Testis (tissue), 2 donors: ENCODE measurements at regions not wholly inside any gene's neighbourhood (a gene's known extent, or its start where the extent isn't known, plus 50 kb on each side); places are given as distances from the start of the nearest gene placed in this dataset.

Experiments used
- CTCF ChIP-seq, 3 experiments: fragments of 450-650 bp in 2 of 3; fragments of 200-600 bp in 1 of 3; sonication (generic) in 1 of 3; IDR thresholded peaks; one replicate each; pipeline ENCODE4 v1.5.1; 2016 to 2019; ENCODE audit warnings: antibody characterized with exemption in 3 of 3, mild to moderate bottlenecking in 2 of 3, moderate library complexity in 1 of 3
- POLR2A ChIP-seq: fragments of 450-650 bp; IDR thresholded peaks from one replicate; pipeline ENCODE4 v1.6.1; 2017; ENCODE audit warnings: antibody characterized with exemption, mild to moderate bottlenecking, moderate library complexity

- TF ChIP-seq CTCF (IDR thresholded peaks at IDR 0.05): no peak
- TF ChIP-seq POLR2A: no peak
These were observed 635.1 kb downstream of the EPHA7 start for GRCh38 chr6:92784235-92784634.
